Left renal cortex interstitium (tissue), 4 donors: ENCODE measurements at regions not wholly inside any gene's neighbourhood (a gene's known extent, or its start where the extent isn't known, plus 50 kb on each side); places are given as distances from the start of the nearest gene placed in this dataset.
"Not testable (repeated sequence)": the region's sequence is repeated elsewhere in the genome, so short reads cannot be mapped to it uniquely, and the experiment has no call there.

Experiments
- DNase-seq, 4 donors: peaks; one replicate each; pipeline ENCODE4 v3.0.0-alpha.2; 2013; ENCODE audit warnings: low read depth in 4 of 4, low spot score in 2 of 4, missing footprints in 1 of 4

DNA sequence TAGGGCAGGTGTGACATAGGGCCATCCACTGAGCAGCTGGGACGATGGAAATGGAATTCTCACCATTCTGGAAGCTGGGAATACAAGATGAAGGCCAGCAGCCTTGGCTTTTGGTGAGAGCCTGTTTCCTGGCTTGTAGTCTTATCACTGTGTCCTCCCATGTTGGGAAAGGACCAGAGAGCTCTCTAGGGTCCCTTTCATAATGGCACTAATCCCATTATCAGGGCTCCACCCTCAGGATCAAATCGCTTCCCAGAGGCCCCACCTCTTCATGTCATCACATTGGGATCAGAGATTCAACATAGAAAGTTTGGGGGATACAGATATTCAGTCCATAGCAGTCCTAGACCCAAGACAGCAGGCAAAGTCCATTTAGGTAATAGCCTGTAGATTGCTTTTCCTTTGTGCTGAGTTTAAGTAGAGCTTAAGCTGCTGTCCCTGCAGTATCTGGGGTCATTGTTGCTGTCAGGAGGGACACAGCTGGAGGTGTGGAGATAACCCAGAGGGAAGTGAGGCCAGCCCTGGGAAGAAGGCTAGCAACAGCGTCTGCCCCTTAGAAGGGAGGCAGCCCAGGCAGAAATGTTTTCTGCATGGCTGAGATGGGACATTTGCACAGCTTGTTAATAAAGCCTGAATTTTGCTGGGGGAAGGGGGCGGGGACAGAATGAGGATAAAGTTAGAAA lies 136.5 kb upstream of the GPR12 start:
- DNase-seq = no peak

DNA sequence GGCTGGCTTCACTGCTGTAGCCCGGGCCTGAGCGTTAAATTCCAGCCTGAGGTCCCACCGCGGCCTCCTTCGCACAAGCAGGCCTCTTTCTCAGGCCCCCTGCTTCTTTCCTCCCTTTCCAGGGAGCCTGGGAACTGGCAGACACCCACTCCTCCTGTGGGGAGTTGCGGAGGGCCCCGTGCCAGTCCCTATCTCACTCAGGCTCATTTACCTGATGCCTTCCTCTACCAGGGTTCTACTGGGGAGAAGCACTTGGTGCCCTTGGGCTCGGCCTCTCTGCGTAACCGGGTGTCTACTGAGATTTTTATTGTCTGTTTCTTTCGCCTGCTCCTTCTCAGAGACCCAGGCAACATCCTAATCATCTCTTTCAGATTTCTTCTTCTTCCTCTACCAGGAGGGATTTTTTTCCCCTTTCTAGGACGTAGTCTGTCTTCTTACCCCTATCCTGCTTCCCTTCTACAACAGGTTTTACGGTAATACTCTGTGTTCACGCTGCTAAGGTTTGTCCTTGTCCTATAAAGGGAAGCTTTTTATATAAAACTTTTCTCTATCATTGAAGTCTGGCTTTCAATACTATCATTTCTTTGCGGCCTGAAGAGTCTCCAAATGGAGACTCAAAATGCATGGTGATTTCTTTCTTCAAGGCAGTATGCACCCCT lies 135.4 kb upstream of the GPR12 start:
- no peak for DNase-seq

GRCh38 chr13:26895081-26895807 lies 134.7 kb upstream of the GPR12 start:
- DNase-seq = no peak

DNA sequence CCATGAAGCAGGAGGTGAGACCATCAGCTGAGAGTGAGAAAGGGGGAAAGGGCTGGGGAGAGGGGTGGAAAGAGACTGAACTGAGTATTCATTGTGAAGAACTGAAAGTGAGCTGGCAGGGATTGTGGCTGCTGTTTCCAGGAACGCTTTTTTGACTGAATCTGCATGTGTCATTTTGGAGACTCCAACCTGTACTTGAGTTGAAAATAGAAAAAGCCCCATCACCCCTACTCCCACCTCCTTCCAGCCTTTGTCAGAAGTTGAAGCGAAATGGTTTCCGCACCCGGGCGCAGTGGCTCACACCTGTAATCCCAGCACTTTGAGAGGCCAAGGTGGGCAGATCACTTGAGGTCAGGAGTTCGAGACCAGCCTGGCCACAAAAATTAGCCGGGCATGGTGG lies 128.0 kb upstream of the GPR12 start:
- no peak for DNase-seq

GRCh38 chr13:26887594-26887993 lies 127.0 kb upstream of the GPR12 start:
- no peak for DNase-seq

- no peak for DNase-seq
Observed at GRCh38 chr13:26883613-26884257, 123.1 kb upstream of the GPR12 start.

GRCh38 chr13:26882731-26883130 lies 122.1 kb upstream of the GPR12 start:
- DNase-seq = no peak

DNA sequence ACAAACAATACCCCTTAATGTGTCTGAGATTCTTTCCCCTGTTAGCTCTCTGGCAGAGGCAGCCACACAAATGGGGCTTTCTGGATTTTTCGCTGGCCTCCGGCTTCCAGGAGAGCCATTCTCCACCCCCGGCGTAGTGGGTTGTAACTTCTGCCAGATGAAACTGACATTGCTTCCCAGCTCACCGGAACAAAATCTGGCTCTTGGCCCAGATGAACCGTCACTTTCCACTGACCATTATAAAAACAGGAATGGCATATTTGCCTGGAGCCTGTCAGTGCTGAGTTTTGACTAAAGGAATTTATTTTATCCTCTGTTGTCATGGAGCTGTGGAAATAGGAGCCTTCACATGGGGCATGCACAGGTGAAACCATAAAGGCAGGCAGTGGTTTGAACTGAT lies 120.6 kb upstream of the GPR12 start:
- no peak for DNase-seq

GRCh38 chr13:26880735-26881134 lies 120.1 kb upstream of the GPR12 start:
- no peak for DNase-seq

GRCh38 chr13:26878438-26878837 lies 117.9 kb upstream of the GPR12 start:
- DNase-seq = no peak

- no peak for DNase-seq
Observed at GRCh38 chr13:26873386-26873698, 112.8 kb upstream of the GPR12 start.

GRCh38 chr13:26872525-26873385 lies 112.2 kb upstream of the GPR12 start:
- peak in 1 of 4 donors; percentile 11 for DNase-seq

- peak; percentile 21 to 49 (median 28) for DNase-seq
Observed at GRCh38 chr13:26867451-26868091, 107.0 kb upstream of the GPR12 start.

DNA sequence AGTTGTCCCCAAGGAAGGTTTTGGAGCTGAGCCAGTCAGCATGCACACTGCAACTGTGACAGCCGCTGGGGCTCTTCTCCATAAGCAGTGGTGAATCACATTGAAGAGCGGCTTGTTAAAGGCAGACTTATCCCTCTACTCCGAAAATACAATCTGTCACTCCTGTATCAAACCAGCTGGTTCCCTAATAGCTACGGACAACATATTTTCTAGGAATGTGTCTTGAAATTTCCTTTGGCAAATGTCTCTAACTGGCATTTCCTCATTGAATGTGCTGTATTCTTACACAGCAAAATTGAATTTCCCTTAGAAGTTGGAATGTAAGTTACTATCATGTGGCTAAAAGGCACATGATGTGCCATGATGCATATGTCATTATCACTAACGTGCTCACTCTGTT lies 104.0 kb upstream of the GPR12 start:
- DNase-seq = no peak

- no peak for DNase-seq
Observed at GRCh38 chr13:26861941-26862340, 101.4 kb upstream of the GPR12 start.

GRCh38 chr13:26855921-26856320 lies 95.3 kb upstream of the GPR12 start:
- DNase-seq = no peak

DNA sequence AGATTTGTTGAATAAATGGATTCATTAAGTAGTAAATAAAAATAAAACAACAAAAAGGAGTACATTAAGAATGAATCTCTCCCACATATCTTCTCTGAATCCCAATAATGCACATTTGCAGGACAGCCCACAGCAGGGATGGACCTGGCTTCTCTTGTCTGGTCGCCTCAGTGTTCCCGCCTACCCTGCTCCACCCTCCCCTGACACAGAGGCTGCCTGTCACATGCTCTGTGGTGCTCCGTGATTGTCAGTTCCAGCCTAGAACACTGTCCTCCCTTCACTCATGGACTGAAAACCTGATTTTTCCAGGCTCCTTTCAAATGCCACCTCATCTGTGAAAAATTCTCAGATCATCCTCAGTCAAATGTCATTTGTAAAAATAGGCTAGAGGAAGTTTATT lies 94.5 kb upstream of the GPR12 start:
- no peak for DNase-seq

DNA sequence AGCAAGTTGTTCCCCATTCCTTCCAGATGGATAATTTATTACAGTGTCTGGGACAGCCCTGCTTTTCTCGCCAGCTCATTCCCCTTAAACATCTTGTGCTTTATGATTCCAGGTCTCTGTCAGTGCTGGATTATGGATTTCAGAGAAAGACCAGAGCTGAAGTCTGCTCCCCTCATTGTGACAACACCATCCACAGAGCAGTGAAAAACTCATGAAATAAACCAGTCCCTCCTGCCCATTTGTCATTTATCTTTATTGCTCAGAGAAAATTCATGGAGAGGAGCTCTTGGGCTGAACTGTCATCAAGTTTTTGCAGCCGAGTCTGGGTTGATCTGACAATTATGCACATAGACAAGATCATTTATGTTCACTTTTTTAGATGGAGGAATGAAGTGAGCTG lies 92.7 kb upstream of the GPR12 start:
- no peak for DNase-seq

GRCh38 chr13:26847281-26847680 lies 86.7 kb upstream of the GPR12 start:
- DNase-seq = no peak

GRCh38 chr13:26845063-26845462 lies 84.5 kb upstream of the GPR12 start:
- DNase-seq = not testable (repeated sequence)
